BE2C (cell line): ENCODE measurements at regions not wholly inside any gene's neighbourhood (a gene's known extent, or its start where the extent isn't known, plus 50 kb on each side); places are given as distances from the start of the nearest gene placed in this dataset.

Experiments
- DNase-seq: peaks from one replicate; pipeline ENCODE4 v3.0.0-alpha.2; 2020
- H3K27me3 ChIP-seq: fragments of 250-450 bp; sonication (Bioruptor Pico); 2 replicates; pipeline ENCODE4 v1.5.1; 2020; ENCODE audit warnings: mild to moderate bottlenecking
- H3K36me3 ChIP-seq: fragments of 250-450 bp; sonication (Bioruptor Pico); 2 replicates; pipeline ENCODE4 v1.5.1; 2020; ENCODE audit warnings: mild to moderate bottlenecking
- H3K4me1 ChIP-seq: fragments of 250-450 bp; sonication (Bioruptor Pico); 2 replicates; pipeline ENCODE4 v1.5.1; 2020
- H3K4me3 ChIP-seq: 2 replicates; pipeline ENCODE4 v1.5.1; 2011; ENCODE audit warnings: low read depth, low read length
- H3K9me3 ChIP-seq: fragments of 250-450 bp; sonication (Bioruptor Pico); 2 replicates; pipeline ENCODE4 v1.5.1; 2020
- CTCF ChIP-seq: IDR thresholded peaks from 2 replicates; pipeline ENCODE4 v1.5.1; 2012; ENCODE audit warnings: mild to moderate bottlenecking, low read depth, low read length

DNA sequence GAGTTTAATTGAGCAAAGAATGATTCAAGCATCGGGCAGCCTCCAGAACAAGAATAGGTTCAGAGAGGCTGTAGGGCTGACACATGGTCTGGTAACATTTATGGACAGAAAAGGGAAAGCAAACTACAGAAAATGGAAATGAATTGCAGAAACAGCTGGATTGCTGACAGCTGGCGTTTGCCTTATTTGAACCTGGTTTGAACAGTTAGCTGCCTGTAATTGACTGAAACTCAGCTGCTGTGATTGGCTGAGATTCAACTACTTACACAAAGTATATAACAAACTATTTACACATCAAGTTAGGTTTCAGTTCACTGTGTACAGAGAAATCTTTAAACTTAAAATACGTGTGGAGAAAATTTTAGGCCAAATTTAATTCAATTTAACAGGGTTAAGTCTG lies 441.7 kb downstream of the PRELID2 start:
- H3K4me3 ChIP-seq: no peak overlapping the region
- H3K4me1 ChIP-seq: no peaks in the 10 kb centered on the region
- DNase-seq: no peak
- no peaks in the 10 kb centered on the region for H3K36me3 ChIP-seq
- H3K27me3 ChIP-seq: no peaks in the 10 kb centered on the region
- no peak for TF ChIP-seq CTCF
- no peaks in the 10 kb centered on the region for H3K9me3 ChIP-seq

DNA sequence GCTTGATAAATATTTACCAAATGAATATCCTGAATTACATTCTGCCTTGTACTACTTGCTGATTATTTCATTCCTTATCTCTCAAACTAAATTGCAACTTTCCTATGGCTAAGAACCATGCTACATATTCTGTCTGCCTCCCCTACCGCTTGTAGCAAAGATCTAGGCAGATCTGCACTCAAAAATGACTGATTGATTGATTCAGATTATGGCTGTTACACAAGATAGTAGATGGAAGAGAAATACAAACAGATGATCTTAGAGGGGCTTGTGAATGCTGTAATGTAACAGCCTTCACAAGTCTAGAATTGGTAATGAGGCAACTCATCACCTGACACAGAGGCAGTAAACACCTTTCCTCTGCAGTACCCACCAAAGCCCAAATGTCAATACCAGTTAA lies 446.1 kb downstream of the PRELID2 start:
- H3K9me3 ChIP-seq: no peaks in the 10 kb centered on the region
- DNase-seq: no peak
- no peak overlapping the region for H3K4me3 ChIP-seq
- no peaks in the 10 kb centered on the region for H3K4me1 ChIP-seq
- no peaks in the 10 kb centered on the region for H3K27me3 ChIP-seq
- TF ChIP-seq CTCF: no peak
- H3K36me3 ChIP-seq: no peaks in the 10 kb centered on the region

DNA sequence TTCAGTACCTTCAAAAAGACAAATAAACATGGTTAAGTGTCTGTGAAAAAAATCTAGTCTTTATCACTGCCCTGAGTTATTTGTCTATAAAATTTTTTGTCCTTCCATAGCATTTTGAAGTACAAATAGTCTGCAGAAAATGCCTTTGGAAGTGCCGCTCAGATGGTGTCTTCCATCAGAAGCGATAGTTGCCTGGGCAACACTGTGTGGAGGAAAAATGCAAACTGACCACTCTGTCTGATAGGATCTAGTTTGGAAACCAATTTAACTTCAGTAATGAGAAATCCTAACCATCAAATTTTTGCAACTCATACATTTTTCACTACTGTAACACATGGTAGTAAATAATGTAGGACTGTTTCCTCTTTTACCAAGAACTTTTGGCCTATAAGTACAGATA lies 449.9 kb downstream of the PRELID2 start:
- Histone ChIP-seq H3K9me3 (no peaks in the 10 kb centered on the region), H3K36me3 (no peaks in the 10 kb centered on the region), H3K27me3 (no peaks in the 10 kb centered on the region), H3K4me1 (no peaks in the 10 kb centered on the region), H3K4me3 (no peak overlapping the region)
- TF ChIP-seq CTCF: no peak
- no peak for DNase-seq

- TF ChIP-seq CTCF: no peak
- Histone ChIP-seq H3K9me3 (no peaks in the 10 kb centered on the region; the same call in 1 of the 2 replicates), H3K36me3 (no peaks in the 10 kb centered on the region), H3K4me1 (no peaks in the 10 kb centered on the region), H3K27me3 (no peaks in the 10 kb centered on the region), H3K4me3 (no peak overlapping the region)
- no peak for DNase-seq
These were observed 456.9 kb downstream of the PRELID2 start for GRCh38 chr5:145378226-145378625.

- H3K36me3 ChIP-seq: no peaks in the 10 kb centered on the region
- TF ChIP-seq CTCF: no peak
- no peaks in the 10 kb centered on the region for H3K27me3 ChIP-seq
- no peak for DNase-seq
- no peaks in the 10 kb centered on the region for H3K4me1 ChIP-seq
- H3K4me3 ChIP-seq: no peak overlapping the region
- no peaks in the 10 kb centered on the region; the same call in 1 of the 2 replicates for H3K9me3 ChIP-seq
These were observed 459.6 kb downstream of the PRELID2 start for GRCh38 chr5:145375521-145375920.

GRCh38 chr5:145365464-145365863 lies 469.7 kb downstream of the PRELID2 start:
- Histone ChIP-seq H3K4me3 (no peak overlapping the region), H3K4me1 (no peaks in the 10 kb centered on the region), H3K36me3 (no peaks in the 10 kb centered on the region), H3K27me3 (no peaks in the 10 kb centered on the region), H3K9me3 (no peaks in the 10 kb centered on the region)
- TF ChIP-seq CTCF: no peak
- no peak for DNase-seq
